ENCODE measurements at regions not wholly inside any gene's neighbourhood (a gene's known extent, or its start where the extent isn't known, plus 50 kb on each side); places are given as distances from the start of the nearest gene placed in this dataset.
"Not testable (repeated sequence)": the region's sequence is repeated elsewhere in the genome, so short reads cannot be mapped to it uniquely, and the experiment has no call there.

DNA sequence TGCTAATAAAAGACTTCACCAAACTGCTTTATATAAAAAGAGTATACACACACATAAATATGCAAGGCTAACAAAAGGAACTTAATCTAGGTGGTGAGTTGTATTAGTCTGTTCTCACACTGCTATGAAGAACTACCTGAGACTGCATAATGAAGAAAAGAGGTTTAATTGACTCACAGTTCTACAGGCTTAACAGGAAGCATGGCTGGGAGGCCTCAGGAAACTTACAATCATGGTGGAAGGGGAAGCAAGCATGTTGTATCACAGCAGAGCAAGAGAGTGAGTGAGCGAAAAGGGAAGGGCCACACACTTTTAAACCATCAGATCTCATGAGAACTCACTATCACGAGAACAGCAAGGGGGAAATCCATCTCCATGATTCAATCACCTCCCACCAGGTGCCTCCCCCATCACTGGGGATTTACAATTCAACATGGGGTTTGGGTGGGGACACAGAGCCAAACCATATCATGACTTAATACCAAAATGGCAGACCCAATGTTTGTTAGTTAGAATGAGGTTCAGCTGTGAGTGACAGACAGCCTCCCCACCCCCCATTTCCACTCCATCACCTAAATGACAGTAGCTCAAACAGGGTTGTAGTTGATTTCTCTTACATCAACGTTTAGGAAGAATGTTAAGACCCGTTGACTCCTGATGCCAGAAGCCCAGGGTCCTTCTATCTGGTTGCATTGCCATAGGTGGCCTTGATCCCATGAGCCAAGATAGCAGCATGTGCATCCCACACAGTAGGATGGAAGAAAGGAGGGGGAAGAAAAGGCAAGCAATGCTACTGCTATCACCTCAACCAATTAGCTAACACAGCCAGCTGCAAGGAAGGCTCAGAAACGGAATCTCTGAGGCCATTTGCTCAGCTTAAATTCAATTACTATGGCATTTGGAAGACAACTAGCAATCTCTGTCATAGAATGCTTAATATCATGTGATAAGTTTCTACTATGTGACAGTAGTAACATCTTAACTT lies 77.0 kb downstream of the CCDC71L start:
- no peak for DNase-seq

DNA sequence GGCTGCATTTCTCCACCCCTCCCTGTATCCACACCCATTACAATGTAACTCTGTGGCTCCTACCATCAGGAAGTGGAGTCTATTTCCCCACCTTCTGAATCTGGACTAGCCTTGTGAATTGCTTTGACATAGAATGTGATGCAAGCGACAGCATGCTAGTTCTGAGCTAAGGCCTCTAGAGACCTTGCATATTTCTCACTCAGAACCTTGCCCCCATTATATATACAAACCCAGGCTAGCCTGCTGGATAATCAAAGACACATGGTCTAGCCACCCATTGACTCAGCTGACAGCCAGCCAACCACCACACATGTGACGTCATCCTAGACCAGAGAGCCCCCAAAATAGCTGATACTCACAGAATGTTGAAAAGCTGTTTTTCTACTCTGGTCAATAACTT lies 77.9 kb downstream of the CCDC71L start:
- no peak for DNase-seq

DNA sequence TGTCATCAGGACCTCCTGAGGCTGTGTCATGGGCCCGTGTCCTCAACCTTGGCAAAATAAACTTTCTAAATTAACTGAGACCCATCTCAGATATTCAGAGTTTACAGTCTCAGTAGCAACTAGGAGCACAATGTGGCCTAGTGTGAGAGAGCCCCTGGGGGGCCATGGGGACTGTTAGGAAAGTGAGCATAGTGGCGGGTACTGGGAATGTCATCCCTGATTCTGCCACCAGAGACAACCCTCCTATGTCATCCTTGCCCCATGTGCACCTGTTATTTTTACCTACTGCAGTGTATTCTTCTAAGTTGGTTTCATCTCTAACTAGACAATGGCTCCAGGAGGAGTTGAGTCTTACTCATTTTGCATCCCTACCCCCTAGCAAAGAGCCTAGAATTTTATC lies 78.6 kb downstream of the CCDC71L start:
- no peak for DNase-seq

DNA sequence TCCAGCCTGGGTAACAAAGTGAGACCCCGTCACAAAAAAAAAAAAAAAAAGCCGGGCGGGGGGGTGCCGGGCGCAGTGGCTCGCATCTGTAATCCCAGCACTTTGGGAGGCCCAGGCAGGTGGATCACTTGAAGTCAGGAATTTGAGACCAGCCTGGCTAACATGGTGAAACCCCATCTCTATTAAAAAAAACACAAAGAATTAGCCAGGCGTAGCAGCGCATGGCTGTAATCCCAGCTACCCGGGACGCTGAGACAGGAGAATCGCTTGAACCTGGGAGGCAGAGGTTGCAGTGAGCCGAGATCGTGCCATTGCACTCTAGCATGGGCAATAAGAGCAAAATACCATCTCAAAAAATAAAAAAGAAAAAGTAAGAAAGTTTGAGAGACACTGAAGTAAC lies 81.9 kb downstream of the CCDC71L start:
- not testable (repeated sequence) for DNase-seq

DNA sequence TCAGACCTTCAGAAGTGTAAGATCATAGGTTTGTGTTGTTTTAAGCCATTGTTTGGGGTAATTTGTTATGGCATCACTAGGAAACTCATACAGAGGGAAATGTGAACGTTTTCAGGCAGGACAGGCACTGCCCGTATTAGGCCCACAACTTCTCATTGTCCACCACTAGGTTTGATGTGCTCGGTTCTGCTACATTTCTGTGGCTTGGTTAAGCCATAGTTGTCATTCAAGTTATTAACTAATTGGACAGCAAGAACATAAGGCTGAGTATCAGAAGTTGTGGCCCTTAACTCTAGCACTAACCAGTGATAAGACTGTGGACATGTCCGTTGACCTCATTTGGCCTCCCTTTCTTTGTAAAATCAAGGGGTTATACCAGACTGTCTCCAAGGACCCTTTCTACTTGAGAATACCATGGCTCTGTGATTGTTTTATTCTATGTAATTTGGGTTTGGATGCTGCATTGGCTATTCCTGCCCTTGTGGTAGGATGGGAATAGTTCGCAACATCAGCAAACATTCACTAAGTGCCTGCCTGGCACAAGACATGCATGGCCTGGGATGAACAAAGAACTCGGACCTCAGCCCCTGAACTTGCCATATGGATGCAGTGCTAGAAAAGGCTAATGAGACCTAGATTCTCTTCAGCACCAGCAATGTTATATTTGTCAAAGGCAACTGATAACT lies 85.7 kb downstream of the CCDC71L start:
- no peak for DNase-seq

DNA sequence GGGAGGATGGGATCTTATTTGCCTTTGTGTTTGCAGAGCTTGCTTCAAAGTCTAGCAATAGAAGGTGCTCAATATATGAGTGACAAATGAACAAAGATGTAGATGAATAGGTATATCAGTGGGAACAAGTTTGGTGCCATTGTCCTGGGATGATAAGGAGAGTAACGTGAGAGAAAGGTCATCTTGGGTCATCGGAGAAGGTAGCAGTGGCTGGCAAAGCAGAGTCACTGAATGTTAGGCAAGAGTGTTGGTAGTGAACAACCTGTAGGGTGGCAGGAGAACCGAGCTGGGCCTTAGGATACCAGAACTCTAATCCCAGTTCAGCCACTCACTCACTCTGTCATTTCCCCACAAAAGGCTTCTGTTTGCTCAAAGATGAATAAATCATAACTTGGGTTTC lies 87.2 kb downstream of the CCDC71L start:
- no peak for DNase-seq

DNA sequence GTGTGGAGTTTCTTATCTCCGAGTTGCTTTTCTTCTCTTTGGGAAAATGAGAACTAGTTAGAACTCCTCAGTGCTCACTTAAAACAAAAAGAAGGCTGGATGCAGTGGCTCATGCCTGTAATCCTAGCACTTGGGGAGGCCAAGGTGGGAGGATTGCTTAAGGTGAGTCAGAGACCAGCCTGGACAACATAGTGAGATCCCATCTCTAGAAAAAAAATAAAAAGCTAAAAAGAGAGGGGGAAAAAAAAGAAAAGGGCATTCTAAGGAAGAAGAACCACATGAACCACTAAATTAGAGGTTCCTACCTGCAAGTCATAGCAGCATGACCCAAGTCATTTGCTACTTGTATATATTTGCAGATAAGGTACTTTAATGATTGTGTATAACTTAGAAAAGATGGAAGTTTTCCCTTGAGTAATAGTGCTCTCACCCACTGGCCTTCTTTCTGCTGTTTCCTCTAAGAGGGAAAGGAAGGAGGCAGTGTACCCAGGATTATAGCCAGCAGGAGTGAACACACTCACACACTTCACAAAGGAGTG lies 87.8 kb downstream of the CCDC71L start:
- no peak for DNase-seq

DNA sequence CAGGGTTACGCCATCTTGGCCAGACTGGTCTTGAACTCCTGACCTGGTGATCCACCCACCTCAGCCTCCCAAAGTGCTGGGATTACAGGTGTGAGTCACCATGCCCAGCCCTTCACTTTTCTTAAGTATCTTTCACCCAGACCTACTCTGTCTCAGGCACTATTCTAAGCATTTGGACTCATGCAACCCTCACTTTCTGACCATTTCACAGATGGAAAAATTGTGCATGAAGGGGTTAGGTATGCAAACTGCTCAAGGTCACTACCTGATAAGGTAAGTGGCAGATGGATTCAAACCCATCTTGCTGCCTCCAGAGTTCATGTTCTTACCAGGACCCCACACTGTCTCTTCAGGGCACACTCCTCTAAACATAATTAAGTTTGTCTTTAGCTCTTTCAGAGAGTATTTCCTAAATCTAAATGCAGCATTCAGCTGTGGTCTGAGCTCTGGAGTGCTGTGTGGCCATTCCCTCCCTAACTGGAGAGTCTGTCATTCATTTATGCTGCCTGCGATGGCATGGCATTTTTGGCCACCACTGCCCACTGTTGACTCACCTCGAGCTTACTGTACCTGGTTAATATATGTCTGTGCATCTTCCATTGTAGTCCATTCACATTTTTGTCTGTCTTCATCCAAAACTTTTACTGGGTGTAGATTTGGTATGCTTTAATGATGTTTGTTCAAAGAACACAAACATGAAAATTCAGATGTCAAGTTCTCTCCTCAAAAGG lies 88.4 kb downstream of the CCDC71L start:
- DNase-seq = no peak

DNA sequence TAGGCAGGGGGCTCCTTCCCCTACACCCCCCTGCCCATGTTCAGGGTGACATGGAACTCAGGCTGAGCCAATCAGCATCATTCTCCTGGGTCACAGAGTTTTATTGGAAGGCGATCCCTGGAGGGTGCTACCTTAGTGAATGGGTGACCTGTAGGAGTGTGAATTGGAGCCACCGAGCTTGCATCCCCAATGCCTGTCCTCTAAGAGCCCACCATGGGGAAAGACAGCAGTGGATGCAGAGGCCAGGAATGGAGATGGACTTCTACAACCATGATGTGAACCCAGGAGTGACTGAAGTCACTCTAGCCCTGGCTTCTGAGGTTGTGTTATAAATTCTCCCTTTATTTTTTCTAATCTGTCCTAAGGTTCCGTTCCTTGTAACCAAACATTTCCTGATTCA lies 89.4 kb downstream of the CCDC71L start:
- no peak for DNase-seq

DNA sequence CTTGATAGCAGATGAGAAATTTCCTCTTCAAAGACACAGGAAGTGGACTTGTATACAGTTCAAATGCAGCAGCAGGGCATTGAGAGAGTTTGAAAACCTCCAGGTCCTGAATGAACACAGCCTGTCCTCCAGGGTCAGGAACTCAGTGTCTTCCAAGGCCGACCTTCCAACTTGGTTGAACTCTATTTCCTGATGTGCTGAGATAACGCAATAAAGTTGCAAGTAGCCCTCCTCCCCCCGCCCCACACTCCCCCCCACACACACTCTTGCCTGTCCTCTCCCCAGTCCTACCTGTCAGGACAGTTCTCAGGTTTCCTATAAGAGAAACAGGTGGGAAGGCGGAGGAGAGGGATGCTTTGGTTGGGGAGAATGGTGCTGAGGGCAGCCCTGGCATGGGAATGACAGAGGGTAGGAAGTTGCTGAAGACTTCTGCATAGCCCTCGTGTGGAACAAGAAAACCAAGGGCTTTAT lies 90.0 kb downstream of the CCDC71L start:
- no peak for DNase-seq

DNA sequence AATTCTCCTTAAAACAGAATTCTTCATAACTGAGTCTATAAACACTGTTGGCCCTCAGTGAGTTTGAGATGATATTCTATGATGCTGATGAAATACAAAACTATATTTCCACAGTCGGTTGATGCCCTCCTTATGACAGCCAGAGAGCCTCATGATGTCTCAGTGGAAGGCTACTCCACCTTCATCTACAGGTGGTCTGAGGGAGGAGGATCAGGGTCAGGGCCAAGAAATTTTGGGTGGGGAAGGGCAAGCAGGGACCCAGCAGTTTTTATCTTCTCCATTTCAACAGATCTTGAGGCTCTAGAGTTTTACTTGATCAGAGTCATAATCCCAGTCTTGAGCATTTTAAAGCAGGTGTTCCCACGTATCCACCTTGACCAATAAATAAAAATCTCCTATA lies 90.8 kb downstream of the CCDC71L start:
- DNase-seq = no peak

DNA sequence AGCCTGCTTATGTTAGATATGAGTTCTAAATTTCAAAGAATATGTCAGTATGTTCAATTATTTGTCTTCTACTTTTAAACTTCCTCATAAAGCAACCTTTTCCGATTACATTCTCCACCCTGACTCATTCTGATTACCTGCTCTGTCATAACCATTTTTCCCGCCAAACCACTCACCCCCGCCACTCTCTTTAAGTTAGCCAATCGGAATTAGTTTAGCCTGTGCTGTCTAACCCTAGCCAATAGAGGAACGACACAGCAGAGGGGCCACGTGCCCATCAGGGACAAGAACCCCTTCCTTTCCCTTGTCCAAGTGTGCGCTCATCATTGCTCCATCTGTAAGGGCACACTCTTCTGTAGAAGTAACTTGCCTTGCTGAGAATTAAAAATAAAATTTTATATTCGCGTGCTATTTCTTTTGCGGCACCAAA lies 91.4 kb downstream of the CCDC71L start:
- DNase-seq = no peak

DNA sequence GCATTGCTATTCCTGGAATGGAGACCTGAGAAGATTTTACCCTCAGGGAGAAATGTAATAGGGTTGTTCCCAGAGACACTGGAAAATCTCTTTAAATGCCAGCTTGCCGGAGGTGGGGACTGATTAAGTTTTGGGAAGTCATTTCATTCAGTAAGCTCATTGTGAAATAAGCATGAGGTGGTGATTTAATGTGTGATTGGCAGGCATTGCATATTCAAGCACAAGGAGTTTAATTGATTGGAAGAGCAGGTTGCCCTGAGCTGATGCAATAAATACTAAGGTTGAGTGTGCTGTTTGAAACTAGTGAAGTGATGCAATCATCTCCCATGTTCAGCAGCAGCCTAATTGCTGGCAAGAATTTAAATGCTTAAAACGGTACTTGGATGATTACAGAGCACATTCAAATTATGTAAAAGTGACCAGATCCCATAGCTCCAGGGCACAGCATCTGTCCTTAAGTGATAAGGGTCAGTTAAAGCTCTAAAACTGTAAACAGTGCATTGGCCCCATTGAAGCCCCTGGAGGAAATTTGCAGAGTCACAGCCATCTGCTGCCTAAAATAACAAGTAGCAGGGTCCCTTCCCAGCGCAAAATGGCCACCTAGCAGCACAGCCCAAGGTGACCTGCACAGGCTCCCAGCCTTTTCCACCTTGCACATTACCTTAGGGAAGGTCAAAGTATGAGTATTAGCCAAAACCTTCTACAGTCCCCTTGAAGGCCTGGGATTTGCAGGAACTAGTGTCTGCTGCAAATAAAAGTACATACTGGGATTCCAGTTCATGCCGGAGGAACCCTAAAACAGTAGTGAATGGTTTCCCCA lies 92.1 kb downstream of the CCDC71L start:
- DNase-seq = no peak

DNA sequence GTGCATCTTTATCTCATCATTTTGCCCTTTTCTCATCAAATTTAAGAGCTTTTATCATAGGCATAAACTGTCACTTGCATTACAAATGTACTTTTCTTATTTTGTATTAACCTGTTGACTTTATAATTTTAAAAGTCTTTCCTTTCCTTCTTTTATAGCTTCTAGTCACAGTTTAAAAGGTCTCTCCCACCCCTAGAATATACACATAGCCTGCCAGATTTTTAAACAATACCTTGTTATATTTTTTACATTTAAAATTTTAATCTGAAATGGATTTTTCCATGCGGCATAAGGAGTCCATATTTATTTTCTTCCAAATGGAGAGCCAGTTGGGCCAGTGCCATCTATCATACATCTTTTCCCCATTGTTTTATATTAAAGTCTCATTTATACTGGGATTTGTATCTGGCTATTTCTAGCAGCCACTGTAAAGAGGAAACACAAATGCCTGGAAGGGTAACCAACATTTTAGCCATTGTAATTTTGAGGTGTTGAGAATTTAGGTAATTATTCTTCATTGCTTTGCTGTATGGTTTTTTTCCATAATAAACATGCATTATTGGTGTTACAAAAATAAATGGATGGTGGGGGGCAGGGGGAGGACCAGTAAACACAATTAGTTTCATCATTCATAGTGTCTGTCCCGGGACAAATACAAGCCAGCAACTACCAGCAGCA lies 92.8 kb downstream of the CCDC71L start:
- DNase-seq = no peak

DNA sequence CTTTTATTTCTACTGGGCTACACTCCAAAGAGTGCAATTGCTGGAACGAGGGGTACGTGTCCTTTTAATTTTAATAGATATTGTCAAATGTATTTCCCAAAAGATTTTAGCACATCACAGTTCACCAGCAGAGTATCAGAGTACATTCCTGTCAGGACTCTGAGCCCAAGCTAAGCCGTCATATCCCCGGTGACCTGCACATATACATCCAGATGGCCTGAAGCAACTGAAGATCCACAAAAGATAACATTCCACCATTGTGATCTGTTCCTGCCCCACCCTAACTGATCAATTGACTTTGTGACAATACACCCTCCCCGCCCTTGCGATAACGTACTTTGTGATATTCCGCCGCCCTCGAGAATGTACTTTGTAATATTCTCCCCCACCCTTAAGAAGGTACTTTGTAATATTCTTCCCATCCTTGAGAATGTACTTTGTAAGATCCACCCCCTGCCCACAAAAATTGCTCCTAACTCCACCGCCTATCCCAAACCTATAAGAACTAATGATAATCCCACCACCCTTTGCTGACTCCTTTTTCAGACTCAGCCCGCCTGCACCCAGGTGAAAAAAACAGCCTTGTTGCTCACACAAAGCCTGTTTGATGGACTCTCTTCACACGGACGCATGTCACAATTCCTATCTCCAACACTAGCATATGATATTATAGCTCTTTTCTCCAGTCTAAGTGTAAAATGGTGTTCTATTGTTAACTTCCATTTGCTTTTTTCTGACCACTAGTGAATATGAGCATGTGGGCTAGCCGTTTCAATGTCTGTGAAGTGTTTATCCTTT lies 93.6 kb downstream of the CCDC71L start:
- DNase-seq = not testable (repeated sequence)

DNA sequence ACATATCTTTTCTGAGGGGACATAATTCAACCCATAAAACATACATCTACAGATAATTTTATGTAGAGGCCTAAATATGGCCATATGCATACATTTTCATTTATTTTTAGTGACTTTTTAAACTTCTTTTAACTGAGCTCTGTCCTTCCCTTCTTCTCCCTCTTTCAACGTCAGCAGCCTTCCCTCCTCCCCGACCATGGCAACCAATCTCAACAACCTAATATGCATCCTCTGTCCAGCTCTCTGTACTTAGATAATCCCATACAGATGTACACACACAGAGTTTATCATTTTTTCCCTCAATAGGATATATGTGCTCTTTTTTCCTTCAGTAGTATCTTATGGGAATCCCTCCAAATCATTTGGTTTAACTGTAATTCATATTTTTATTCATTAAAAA lies 94.3 kb downstream of the CCDC71L start:
- no peak for DNase-seq

DNA sequence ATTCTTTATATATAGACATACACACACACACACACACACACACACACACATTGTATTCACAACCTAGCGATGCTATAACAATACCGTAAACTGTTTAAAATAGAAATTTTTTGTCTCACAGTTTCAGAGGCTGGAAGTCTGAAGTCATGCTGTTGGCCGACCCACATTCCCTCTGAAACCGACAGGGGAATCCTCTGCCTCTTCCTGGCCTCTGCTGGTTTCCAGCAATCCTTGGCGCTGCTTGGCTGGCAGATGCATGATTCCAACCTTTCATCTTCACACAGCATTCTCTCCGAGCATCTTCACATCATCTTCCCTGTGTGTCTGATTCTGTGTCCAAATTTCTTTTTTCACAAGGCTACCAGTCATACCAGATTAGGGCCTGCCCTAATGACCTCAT lies 94.8 kb downstream of the CCDC71L start:
- no peak for DNase-seq

DNA sequence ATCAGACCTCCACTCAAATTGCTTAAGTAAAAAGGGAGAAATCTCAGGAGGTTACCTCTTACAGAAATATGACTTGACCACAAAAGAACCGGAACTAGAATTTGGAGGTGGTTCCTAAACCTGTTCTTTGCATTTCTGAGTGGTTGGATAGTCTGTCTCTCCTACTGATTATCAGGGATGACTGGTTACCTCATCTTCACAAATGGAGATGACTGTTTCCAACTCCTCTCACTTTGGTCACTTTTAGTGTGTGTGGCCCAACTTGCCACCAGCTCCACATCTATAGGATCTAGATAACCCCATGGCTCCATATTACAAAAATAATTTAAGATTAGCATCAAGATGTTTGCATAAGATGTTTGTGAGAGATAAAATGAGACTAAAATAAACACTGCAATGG lies 95.5 kb downstream of the CCDC71L start:
- DNase-seq = no peak

DNA sequence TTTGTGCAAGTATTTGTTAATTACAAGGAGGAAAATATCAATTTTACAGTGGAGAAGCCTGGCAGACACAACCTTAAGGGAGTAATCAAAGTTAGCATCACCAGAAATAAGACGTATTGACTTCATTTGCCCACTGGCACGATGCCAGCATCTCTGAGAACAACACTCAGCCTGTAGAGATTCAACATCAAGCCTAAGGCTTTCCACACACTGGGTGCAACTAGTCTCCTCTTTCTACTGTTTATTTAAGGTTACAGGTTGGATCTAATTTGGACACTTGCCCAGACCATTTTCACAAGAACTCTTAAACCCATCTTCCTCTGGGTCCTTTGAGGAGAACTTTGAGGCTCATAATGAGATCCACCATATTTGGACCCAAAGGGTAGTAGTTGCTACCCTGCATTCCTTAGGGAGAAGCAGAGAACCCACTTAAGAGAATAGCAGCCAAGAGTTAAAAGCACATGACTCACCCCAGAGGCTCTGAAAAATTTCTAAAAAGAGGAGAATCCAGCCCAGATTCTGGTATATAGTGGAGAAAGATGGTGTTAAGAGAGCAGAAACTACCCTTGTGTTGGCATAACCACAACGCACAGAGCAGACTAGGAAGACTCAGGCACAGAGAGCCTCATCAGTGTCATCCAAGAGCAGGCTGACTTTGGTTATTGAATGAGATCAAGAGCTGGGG lies 97.3 kb downstream of the CCDC71L start:
- DNase-seq = no peak

Data from CD4-positive, alpha-beta T cell treated with Interleukin-12 subunit alpha and Interleukin-12 subunit beta, for 1 hour (primary cell).